ENCODE measurements at regions not wholly inside any gene's neighbourhood (a gene's known extent, or its start where the extent isn't known, plus 50 kb on each side); places are given as distances from the start of the nearest gene placed in this dataset.

DNA sequence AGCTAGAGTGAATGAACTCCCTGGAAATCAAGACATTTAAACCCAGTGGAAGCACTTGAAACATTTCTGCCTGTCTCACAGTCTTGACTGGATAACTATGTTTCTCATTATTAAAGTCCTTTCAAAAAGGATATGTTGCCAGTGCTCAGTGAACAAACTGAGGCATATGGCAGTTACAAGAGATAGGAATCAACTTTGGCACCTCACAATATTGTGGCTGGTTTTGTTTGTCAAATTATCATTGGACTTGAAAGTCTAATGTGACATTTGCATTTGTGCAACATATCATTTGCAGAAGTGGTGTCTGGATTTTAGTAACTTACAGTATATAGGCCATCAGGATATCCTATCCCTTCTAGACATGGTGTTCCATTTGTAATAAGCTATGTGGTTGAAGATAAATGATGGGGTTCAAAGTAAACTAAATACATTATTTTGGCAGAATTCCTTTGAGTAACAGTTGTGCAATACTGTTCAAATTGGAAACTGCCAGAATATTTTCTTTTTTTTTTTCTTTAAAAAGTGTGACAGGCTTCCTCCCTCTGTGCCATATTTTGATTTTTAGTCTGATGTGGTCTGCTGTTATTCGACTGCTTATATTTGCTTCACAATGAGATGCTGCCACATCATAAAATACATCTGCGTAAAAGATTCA lies 927.7 kb downstream of the FLRT2 start:
- CTCF ChIA-PET (ENCODE audit: low intra/inter-chr PET ratio, low total read pairs), result no interaction called here
- DNase-seq (ENCODE audit: low spot score), result no peak
- Histone ChIP-seq H3K9me3 (ENCODE audit: low read length) (no peaks in the 10 kb centered on the region), H2AFZ (ENCODE audit: low read length) (no peak overlapping the region), H3K4me2 (ENCODE audit: low read depth, low read length) (no peak overlapping the region), H3K79me2 (ENCODE audit: insufficient read depth, low read length) (no peaks in the 10 kb centered on the region), H3K36me3 (replicated peaks in 1 of 2; ENCODE audit: control insufficient read depth in 1 of 2, insufficient read depth in 2 of 2, low read length in 2 of 2) (no peaks in the 10 kb centered on the region), H3K9ac (ENCODE audit: insufficient read depth, low read depth, low read length) (no peak overlapping the region), H3K27me3 (ENCODE audit: control insufficient read depth in 1 of 2, insufficient read depth in 2 of 2, low read length in 2 of 2) (no peaks in the 10 kb centered on the region), H4K20me1 (ENCODE audit: insufficient read depth, low read length) (no peaks in the 10 kb centered on the region), H3K4me1 (ENCODE audit: insufficient read depth, low read length) (no peaks in the 10 kb centered on the region), H3K4me3 (replicated peaks in 1 of 3; ENCODE audit: insufficient read depth in 1 of 3, low read depth in 2 of 3, low read length in 3 of 3) (no peak overlapping the region), H3K27ac (ENCODE audit: extremely low read length, insufficient read depth, low read length) (no peak overlapping the region)
- POLR2A ChIA-PET, result no interaction called here
- in situ Hi-C loops (cut with HindIII; ENCODE audit: extremely low pct_ligation_motif_present, low pct_unique_long_range_greater_than_20kb) (no loop called here), intact Hi-C loops (cut with micrococcal nuclease; ENCODE audit: unreplicated experiment) (no loop called here)
- no peak for TF ChIP-seq EHMT2 (IDR thresholded peaks at IDR 0.05; ENCODE audit: borderline replicate concordance, low read depth, low read length)
- TF ChIP-seq RBM39 (IDR thresholded peaks at IDR 0.05; ENCODE audit: low read depth, low read length, poor library complexity, severe bottlenecking), result no peak
- no peak for TF ChIP-seq RCOR2 (CRISPR knock-in tag; IDR thresholded peaks at IDR 0.05)
- no peak for TF ChIP-seq ZBTB7B (CRISPR knock-in tag; IDR thresholded peaks at IDR 0.05)
- TF ChIP-seq SNRNP70 (IDR thresholded peaks at IDR 0.05; ENCODE audit: low read depth, low read length), result no peak
- TF ChIP-seq, protein P1, sequence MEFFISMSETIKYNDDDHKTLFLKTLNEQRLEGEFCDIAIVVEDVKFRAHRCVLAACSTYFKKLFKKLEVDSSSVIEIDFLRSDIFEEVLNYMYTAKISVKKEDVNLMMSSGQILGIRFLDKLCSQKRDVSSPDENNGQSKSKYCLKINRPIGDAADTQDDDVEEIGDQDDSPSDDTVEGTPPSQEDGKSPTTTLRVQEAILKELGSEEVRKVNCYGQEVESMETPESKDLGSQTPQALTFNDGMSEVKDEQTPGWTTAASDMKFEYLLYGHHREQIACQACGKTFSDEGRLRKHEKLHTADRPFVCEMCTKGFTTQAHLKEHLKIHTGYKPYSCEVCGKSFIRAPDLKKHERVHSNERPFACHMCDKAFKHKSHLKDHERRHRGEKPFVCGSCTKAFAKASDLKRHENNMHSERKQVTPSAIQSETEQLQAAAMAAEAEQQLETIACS (CRISPR knock-in tag; IDR thresholded peaks at IDR 0.05), result no peak
- no peak for TF ChIP-seq ZBTB1 (CRISPR knock-in tag; IDR thresholded peaks at IDR 0.05; ENCODE audit: borderline replicate concordance)
- no peak for TF ChIP-seq SOX6 (IDR thresholded peaks at IDR 0.05)
- TF ChIP-seq SOX6 (CRISPR knock-in tag; IDR thresholded peaks at IDR 0.05), result no peak
- no peak for TF ChIP-seq ZNF350 (CRISPR knock-in tag; IDR thresholded peaks at IDR 0.05; ENCODE audit: borderline replicate concordance, low read depth)
- TF ChIP-seq FOSL1 (CRISPR knock-in tag; IDR thresholded peaks at IDR 0.05; ENCODE audit: borderline replicate concordance), result no peak
- TF ChIP-seq PLRG1 (conservative IDR thresholded peaks at IDR 0.05), result no peak
- no peak for TF ChIP-seq ZFP36 (IDR thresholded peaks at IDR 0.05; ENCODE audit: borderline replicate concordance, low read depth, low read length, partially characterized antibody)
- WGBS (ENCODE audit: low lambda C conversion rate), result 3% methylated on average over 2 of the region's 2 CpGs
- no TSS peak for BruUV-seq (replicated peaks)
- no peak for FAIRE-seq
- ATAC-seq, result no peak
